ENCODE measurements at regions not wholly inside any gene's neighbourhood (a gene's known extent, or its start where the extent isn't known, plus 50 kb on each side); places are given as distances from the start of the nearest gene placed in this dataset.
"Not testable (repeated sequence)": the region's sequence is repeated elsewhere in the genome, so short reads cannot be mapped to it uniquely, and the experiment has no call there.

GRCh38 chr5:37951946-37952721 is 112.3 kb upstream of the GDNF start:
- no peak for DNase-seq

DNA sequence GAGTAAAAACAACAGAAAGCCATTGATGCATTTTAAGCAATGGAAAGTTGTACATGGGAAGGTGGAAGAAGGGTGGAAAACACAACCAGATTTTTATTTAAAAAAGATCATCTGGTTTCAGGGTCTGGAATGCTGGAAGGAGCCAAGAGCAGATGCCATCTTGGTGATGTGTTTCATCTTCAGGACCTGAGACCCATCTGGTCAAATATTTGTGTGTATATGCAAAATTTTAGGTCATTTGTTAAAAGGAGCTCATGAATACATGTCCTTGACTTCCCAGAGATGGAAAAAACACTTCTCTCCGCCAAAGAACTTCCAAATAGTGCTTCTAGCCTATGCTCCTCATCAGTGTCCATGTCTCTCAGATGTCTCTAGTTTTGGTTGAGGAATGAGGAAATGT is 110.6 kb upstream of the GDNF start:
- no peak for DNase-seq

GRCh38 chr5:37945446-37945845 is 105.6 kb upstream of the GDNF start:
- DNase-seq, result no peak

DNA sequence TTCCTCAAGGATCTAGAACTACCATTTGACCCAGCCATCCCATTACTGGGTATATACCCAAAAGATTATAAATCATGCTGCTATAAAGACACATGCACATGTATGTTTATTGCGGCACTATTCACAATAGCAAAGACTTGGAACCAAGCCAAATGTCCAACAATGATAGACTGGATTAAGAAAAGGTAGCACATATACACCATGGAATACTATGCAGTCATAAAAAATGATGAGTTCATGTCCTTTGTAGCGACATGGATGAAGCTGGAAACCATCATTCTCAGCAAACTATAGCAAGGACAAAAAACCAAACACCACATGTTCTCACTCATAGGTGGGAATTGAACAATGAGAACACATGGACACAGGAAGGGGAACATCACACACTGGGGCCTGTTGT is 103.3 kb upstream of the GDNF start:
- DNase-seq, result not testable (repeated sequence)

GRCh38 chr5:37940931-37941623 is 101.2 kb upstream of the GDNF start:
- no peak for DNase-seq

GRCh38 chr5:37938861-37939260 is 99.0 kb upstream of the GDNF start:
- no peak for DNase-seq

- no peak for DNase-seq
Measured at GRCh38 chr5:37938076-37938852, 98.4 kb upstream of the GDNF start.

DNA sequence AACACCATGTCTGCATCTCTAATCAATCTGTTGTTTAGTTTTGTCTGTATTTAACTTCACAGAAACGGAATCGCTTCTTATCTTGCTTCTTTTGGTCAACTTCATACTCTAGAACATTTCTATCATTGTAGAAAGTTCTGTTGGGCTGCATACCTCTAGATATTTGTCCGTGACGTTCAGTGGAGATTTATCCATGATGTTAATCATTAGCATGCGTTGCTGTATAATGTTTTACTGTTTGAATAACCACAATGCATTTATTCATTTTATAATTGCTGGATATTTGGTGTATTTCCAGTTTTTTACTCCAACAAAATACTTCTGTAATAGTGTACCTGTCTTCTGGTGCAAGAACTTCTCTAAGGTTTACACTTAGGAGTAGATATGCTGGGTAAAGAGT is 96.2 kb upstream of the GDNF start:
- no peak for DNase-seq

- DNase-seq, result no peak
Measured at GRCh38 chr5:37933576-37933975, 93.7 kb upstream of the GDNF start.

DNA sequence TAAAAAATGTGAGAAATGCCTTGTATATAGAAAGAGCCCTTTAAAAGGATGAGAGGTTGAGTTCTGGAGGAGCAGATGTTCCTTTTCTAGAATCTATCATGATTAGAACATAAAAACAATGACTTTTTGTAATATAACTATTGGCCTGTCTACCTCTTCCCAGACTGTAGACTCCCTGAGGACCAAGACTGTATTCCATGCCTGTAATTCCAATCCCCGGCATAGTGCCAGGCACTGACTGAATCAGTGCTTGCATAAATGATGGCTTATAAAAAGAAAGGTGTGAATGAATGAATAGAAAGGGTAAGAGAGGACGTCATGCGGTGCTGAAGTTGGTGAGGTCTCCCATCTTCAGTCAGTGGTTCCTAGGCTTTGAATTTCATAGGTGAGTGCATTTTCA is 92.6 kb upstream of the GDNF start:
- DNase-seq, result no peak

- DNase-seq, result no peak
Measured at GRCh38 chr5:37931541-37931940, 91.7 kb upstream of the GDNF start.

- no peak for DNase-seq
Measured at GRCh38 chr5:37930350-37930749, 90.5 kb upstream of the GDNF start.

DNA sequence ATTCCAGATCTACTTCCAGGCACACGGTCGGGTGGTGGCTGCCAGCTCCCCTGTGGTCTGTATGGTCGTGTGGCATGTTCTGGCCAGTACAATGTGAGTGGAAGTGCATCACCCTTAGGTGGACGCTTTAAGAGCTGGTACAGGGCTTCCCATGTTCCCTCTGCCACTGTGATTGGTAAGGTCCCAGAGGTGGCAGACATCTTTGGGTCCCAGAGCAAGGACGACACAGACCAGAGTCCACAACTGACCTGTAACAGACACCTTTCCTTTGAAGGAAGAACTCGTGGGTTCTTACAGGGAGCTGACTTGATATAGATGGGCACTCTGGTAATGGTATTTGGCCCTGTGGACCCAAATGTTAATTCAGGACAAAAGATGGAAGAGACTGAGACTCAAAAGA is 90.0 kb upstream of the GDNF start:
- DNase-seq, result no peak

DNA sequence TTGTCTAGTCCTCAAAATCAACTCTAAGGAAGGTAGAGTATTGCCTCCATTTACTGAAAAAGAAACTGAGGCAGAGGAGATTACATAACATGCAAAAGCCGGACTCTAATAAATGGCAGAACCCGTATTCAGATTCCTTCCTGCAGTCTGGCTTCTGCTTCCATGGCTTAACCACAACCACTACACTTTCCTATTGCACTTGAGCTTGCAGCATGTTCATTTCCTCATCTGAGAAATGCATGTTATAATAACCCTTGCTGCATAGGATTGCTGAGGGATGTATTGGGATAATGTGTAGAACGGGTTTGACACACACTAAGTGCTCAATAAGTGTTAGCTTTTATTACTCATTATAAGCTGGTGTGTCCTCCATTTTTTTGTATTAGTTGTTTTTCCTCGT is 87.9 kb upstream of the GDNF start:
- not testable (repeated sequence) for DNase-seq

GRCh38 chr5:37926732-37927131 is 86.9 kb upstream of the GDNF start:
- peak; percentile 28 for DNase-seq

- DNase-seq, result no peak
Measured at GRCh38 chr5:37921452-37921851, 81.6 kb upstream of the GDNF start.

DNA sequence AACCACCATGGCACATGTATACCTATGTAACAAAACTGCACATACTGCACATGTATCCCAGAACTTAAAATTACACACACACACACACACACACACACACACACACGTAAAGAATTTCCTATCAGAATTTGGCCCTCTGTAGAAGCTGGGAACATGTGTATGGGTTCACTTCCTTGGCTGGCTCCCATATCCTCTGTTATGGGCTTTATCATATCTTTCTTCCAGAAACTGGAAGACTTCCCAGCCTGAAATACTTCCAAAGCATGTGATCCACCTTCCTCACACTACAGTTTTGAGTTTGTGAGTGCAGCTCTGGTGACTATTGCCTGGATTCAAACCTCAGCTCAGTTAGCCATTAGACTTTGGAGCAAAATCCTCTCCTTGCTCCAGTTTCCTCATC is 78.6 kb upstream of the GDNF start:
- DNase-seq, result no peak

GRCh38 chr5:37916525-37916924 is 76.7 kb upstream of the GDNF start:
- DNase-seq, result no peak

GRCh38 chr5:37915097-37915736 is 75.4 kb upstream of the GDNF start:
- DNase-seq, result no peak

- not testable (repeated sequence) for DNase-seq
Measured at GRCh38 chr5:37909610-37910266, 69.9 kb upstream of the GDNF start.

GRCh38 chr5:37906416-37906815 is 66.6 kb upstream of the GDNF start:
- no peak for DNase-seq

DNA sequence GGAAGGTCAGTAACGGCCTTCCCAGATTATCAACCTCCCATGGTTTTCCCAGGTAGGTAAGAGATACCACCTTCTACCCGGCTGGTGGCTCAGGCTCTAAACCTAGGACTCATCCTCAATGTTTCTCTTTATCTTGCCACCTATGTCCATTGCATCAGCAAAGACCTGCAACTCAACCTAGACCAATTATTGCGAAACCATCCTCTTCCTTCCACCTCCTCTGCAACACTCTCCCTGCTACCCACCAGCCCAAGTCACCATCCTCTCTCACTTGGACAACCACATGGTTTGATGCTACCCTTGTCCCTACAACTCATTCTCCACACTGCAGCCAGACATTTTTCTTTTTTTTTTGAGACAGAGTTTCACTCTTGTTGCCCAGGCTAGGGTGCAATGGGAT is 65.4 kb upstream of the GDNF start:
- DNase-seq, result no peak

- no peak for DNase-seq
Measured at GRCh38 chr5:37902323-37902722, 62.5 kb upstream of the GDNF start.
